Stimulated activated naive B cell treated with anti-CD40 and anti-IgM and Interleukin-4, amounts not matched to agents 10 μg/mL and 1 μg/mL and 100 μg/mL, for 72 hours (primary cell): ENCODE measurements at regions not wholly inside any gene's neighbourhood (a gene's known extent, or its start where the extent isn't known, plus 50 kb on each side); places are given as distances from the start of the nearest gene placed in this dataset.
A peak's percentile ranks its signal among the peaks of the same experiment; 100 is the strongest.
"Not testable (repeated sequence)": the region's sequence is repeated elsewhere in the genome, so short reads cannot be mapped to it uniquely, and the experiment has no call there.

Source experiments
- ATAC-seq, 2 donors: fragments of 150-1000 bp; cut with Tn5 transposase; replicated peaks; 2 replicates each; pipeline ENCODE4 v1.10.0; 2021; ENCODE audit warnings: moderate library complexity in 1 of 2
- DNase-seq: peaks from one replicate; pipeline ENCODE4 v3.0.0; 2021
- H3K27ac Mint-ChIP-seq: one replicate; pipeline ENCODE4 v1.8.0; 2022; ENCODE audit warnings: mild to moderate bottlenecking, mixed read lengths
- H3K27me3 Mint-ChIP-seq, 2 donors: one replicate each; pipeline ENCODE4 v1.8.0; 2022; ENCODE audit warnings: mixed read lengths in 2 of 2
- H3K36me3 Mint-ChIP-seq, 2 donors: one replicate each; pipeline ENCODE4 v1.8.0; 2022; ENCODE audit warnings: mixed read lengths in 2 of 2, mild to moderate bottlenecking in 1 of 2
- H3K4me1 Mint-ChIP-seq, 2 donors: one replicate each; pipeline ENCODE4 v1.8.0; 2022; ENCODE audit warnings: mixed read lengths in 2 of 2, mild to moderate bottlenecking in 1 of 2
- H3K4me3 Mint-ChIP-seq, 2 donors: one replicate each; pipeline ENCODE4 v1.8.0; 2022; ENCODE audit warnings: mild to moderate bottlenecking in 2 of 2, mixed read lengths in 2 of 2, moderate library complexity in 1 of 2
- H3K9me3 Mint-ChIP-seq, 2 donors: one replicate each; pipeline ENCODE4 v1.8.0; 2022; ENCODE audit warnings: mixed read lengths in 2 of 2, mild to moderate bottlenecking in 1 of 2

GRCh38 chr6:147651-148050, 144.6 kb upstream of the DUSP22 start:
- not testable (repeated sequence) for ATAC-seq, H3K36me3 Mint-ChIP-seq, H3K4me1 Mint-ChIP-seq, DNase-seq, H3K27me3 Mint-ChIP-seq, H3K27ac Mint-ChIP-seq, H3K4me3 Mint-ChIP-seq, H3K9me3 Mint-ChIP-seq

GRCh38 chr6:148051-148984, 144.0 kb upstream of the DUSP22 start:
- DNase-seq: peak; percentile 79
- not testable (repeated sequence) for H3K9me3 Mint-ChIP-seq, H3K4me3 Mint-ChIP-seq, H3K27me3 Mint-ChIP-seq, H3K36me3 Mint-ChIP-seq
- Mint-ChIP-seq H3K27ac (peak overlapping the region; percentile 31), H3K4me1 (peaks cover 3 to 11% of the 10 kb centered on the region in 2 donors)
- ATAC-seq: peak; percentile 86 to 87

- DNase-seq, H3K27ac Mint-ChIP-seq, H3K4me3 Mint-ChIP-seq, ATAC-seq, H3K36me3 Mint-ChIP-seq, H3K9me3 Mint-ChIP-seq: not testable (repeated sequence)
- Mint-ChIP-seq H3K4me1 (peaks cover 6 to 13% of the 10 kb centered on the region in 2 donors), H3K27me3 (peaks cover 5 to 10% of the 10 kb centered on the region in 2 donors)
Observed at GRCh38 chr6:150147-150546, 142.1 kb upstream of the DUSP22 start.

- DNase-seq, ATAC-seq, H3K36me3 Mint-ChIP-seq, H3K4me3 Mint-ChIP-seq, H3K9me3 Mint-ChIP-seq, H3K27ac Mint-ChIP-seq: not testable (repeated sequence)
- H3K4me1 Mint-ChIP-seq: peaks cover 6 to 22% of the 10 kb centered on the region in 2 donors
- peaks cover 5 to 10% of the 10 kb centered on the region in 2 donors for H3K27me3 Mint-ChIP-seq
Observed at GRCh38 chr6:152436-152835, 139.9 kb upstream of the DUSP22 start.

GRCh38 chr6:153026-153425, 139.3 kb upstream of the DUSP22 start:
- not testable (repeated sequence) for H3K27ac Mint-ChIP-seq, DNase-seq, ATAC-seq, H3K9me3 Mint-ChIP-seq, H3K4me3 Mint-ChIP-seq, H3K36me3 Mint-ChIP-seq
- peaks cover 6 to 22% of the 10 kb centered on the region in 2 donors for H3K4me1 Mint-ChIP-seq
- H3K27me3 Mint-ChIP-seq: peaks cover 5 to 10% of the 10 kb centered on the region in 2 donors

- not testable (repeated sequence) for DNase-seq, H3K9me3 Mint-ChIP-seq, H3K4me3 Mint-ChIP-seq, ATAC-seq, H3K36me3 Mint-ChIP-seq, H3K27ac Mint-ChIP-seq
- H3K27me3 Mint-ChIP-seq: peaks cover 10% of the 10 kb centered on the region in 2 donors
- peaks cover 6 to 22% of the 10 kb centered on the region in 2 donors for H3K4me1 Mint-ChIP-seq
Observed at GRCh38 chr6:153867-154266, 138.4 kb upstream of the DUSP22 start.

GRCh38 chr6:154321-155092, 137.8 kb upstream of the DUSP22 start:
- not testable (repeated sequence) for DNase-seq, H3K36me3 Mint-ChIP-seq, H3K4me3 Mint-ChIP-seq, ATAC-seq, H3K9me3 Mint-ChIP-seq, H3K27ac Mint-ChIP-seq
- Mint-ChIP-seq H3K27me3 (peaks cover 10 to 11% of the 10 kb centered on the region in 2 donors), H3K4me1 (peaks cover 6 to 23% of the 10 kb centered on the region in 2 donors)

GRCh38 chr6:156010-156409, 136.3 kb upstream of the DUSP22 start:
- peaks cover 6 to 28% of the 10 kb centered on the region in 2 donors for H3K4me1 Mint-ChIP-seq
- no peak for DNase-seq
- ATAC-seq: no peak
- no peak overlapping the region for H3K4me3 Mint-ChIP-seq
- H3K9me3 Mint-ChIP-seq: no peaks in the 10 kb centered on the region
- no peaks in the 10 kb centered on the region for H3K36me3 Mint-ChIP-seq
- no peak overlapping the region for H3K27ac Mint-ChIP-seq
- peaks cover 10 to 24% of the 10 kb centered on the region in 2 donors for H3K27me3 Mint-ChIP-seq

GRCh38 chr6:156441-157140, 135.7 kb upstream of the DUSP22 start:
- ATAC-seq, H3K36me3 Mint-ChIP-seq, H3K27ac Mint-ChIP-seq, H3K9me3 Mint-ChIP-seq, DNase-seq, H3K4me3 Mint-ChIP-seq: not testable (repeated sequence)
- H3K4me1 Mint-ChIP-seq: peaks cover 5 to 27% of the 10 kb centered on the region in 2 donors
- peaks cover 9 to 25% of the 10 kb centered on the region in 2 donors for H3K27me3 Mint-ChIP-seq

- H3K4me3 Mint-ChIP-seq, H3K27ac Mint-ChIP-seq: not testable (repeated sequence)
- peaks cover 6 to 25% of the 10 kb centered on the region in 2 donors for H3K27me3 Mint-ChIP-seq
Observed at GRCh38 chr6:157176-157575, 135.1 kb upstream of the DUSP22 start.

GRCh38 chr6:161657-162056, 130.6 kb upstream of the DUSP22 start:
- Mint-ChIP-seq H3K27me3 (peaks cover 0 to 20% of the 10 kb centered on the region in 2 donors), H3K4me1 (peaks cover 0 to 14% of the 10 kb centered on the region in 2 donors)
- H3K36me3 Mint-ChIP-seq, ATAC-seq, H3K4me3 Mint-ChIP-seq, DNase-seq, H3K27ac Mint-ChIP-seq, H3K9me3 Mint-ChIP-seq: not testable (repeated sequence)

More at GRCh38 chr6:157176-157575, 135.1 kb upstream of the DUSP22 start:
- DNase-seq, H3K9me3 Mint-ChIP-seq, ATAC-seq, H3K36me3 Mint-ChIP-seq: not testable (repeated sequence)
- H3K4me1 Mint-ChIP-seq: peaks cover 3 to 23% of the 10 kb centered on the region in 2 donors

- Mint-ChIP-seq H3K4me1 (peaks cover 0 to 3% of the 10 kb centered on the region in 2 donors), H3K4me3 (no peak overlapping the region), H3K27ac (no peak overlapping the region), H3K9me3 (no peaks in the 10 kb centered on the region), H3K36me3 (no peaks in the 10 kb centered on the region), H3K27me3 (peaks cover 0 to 12% of the 10 kb centered on the region in 2 donors)
- ATAC-seq (no peak), DNase-seq (no peak)
Observed at GRCh38 chr6:164720-165119, 127.6 kb upstream of the DUSP22 start.

GRCh38 chr6:165263-165662, 127.0 kb upstream of the DUSP22 start:
- Mint-ChIP-seq H3K4me3 (no peak overlapping the region), H3K4me1 (no peaks in the 10 kb centered on the region), H3K27me3 (peaks cover 0 to 8% of the 10 kb centered on the region in 2 donors), H3K27ac (no peak overlapping the region), H3K9me3 (no peaks in the 10 kb centered on the region), H3K36me3 (no peaks in the 10 kb centered on the region)
- no peak for ATAC-seq
- DNase-seq: no peak

- ATAC-seq (no peak), DNase-seq (no peak)
- peaks cover 0 to 2% of the 10 kb centered on the region in 2 donors for H3K27me3 Mint-ChIP-seq
- H3K36me3 Mint-ChIP-seq: no peaks in the 10 kb centered on the region
- no peak overlapping the region for H3K27ac Mint-ChIP-seq
- H3K4me1 Mint-ChIP-seq: no peaks in the 10 kb centered on the region
- H3K4me3 Mint-ChIP-seq: no peak overlapping the region
- H3K9me3 Mint-ChIP-seq: no peaks in the 10 kb centered on the region
Observed at GRCh38 chr6:165906-166305, 126.4 kb upstream of the DUSP22 start.
